ENCODE measurements at regions not wholly inside any gene's neighbourhood (a gene's known extent, or its start where the extent isn't known, plus 50 kb on each side); places are given as distances from the start of the nearest gene placed in this dataset.

- H3K27ac ChIP-seq = no peak overlapping the region
- no peak for TF ChIP-seq CTCF (conservative IDR thresholded peaks at IDR 0.05)
These were observed 55.2 kb upstream of the UBE3A start for GRCh38 chr15:25493823-25494526.

GRCh38 chr15:25492315-25492714 is 53.5 kb upstream of the UBE3A start:
- no peak overlapping the region for H3K27ac ChIP-seq
- no peak for TF ChIP-seq CTCF (conservative IDR thresholded peaks at IDR 0.05)

Data from VCaP (cell line).